ENCODE measurements at regions not wholly inside any gene's neighbourhood (a gene's known extent, or its start where the extent isn't known, plus 50 kb on each side); places are given as distances from the start of the nearest gene placed in this dataset.

- DNase-seq (no peak), ATAC-seq (ENCODE audit: poor library complexity) (no peak)
- intact Hi-C loops (cut with DNase I): no loop called here
Observed at GRCh38 chr1:216888731-216889130, 165.5 kb upstream of the ESRRG start.

GRCh38 chr1:216887032-216887431 lies 163.8 kb upstream of the ESRRG start:
- intact Hi-C loops (cut with DNase I): no loop called here
- ATAC-seq (ENCODE audit: poor library complexity) (no peak), DNase-seq (no peak)

DNA sequence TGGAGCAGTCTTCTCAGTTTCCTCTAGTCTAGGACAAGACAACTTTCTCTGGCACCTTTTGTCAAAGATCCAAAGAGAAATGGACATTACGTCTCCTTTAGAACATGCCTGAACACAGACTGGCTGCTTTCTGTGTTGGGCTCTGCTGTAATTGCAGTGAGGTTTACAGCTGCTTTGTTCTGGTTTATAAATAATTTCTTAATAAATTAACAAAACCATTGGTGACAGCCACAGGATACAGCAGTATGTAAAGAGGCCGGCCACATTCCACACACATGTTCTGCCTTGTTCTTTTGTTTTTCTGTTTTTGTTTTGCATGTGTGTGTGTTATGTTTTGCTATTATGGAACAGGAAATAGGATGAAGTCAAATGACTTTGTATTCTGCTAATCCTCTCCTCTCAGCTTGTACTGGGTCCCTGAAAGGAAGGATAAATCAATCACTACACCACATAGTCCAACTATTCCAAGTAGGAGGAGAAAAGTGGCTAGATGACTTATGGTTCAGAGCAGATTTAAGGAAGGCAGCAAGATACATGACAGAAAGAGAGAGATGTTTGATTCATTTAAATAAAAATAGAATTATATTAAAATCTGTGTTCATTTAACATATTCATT lies 161.5 kb upstream of the ESRRG start:
- intact Hi-C loops (cut with DNase I): no loop called here
- no peak for DNase-seq
- ATAC-seq (ENCODE audit: poor library complexity): no peak

DNA sequence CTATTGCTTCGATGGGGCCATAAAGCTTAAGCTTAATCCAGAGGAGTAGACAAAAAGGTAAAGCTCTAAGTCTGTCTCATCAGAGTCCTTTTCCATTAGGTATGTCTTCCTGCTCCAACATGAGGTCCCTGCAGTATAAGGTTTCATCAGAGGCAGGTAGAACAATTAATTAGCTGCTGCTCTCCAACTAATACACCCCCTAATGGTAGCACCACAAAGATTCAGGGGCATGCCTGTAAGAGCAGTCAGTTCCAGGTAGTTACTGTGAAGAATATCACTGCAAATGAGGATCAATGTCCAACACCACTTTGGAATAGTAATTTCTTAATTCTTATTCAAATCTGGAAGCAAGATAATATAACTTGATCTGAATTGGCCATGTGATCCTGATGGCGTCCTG lies 160.3 kb upstream of the ESRRG start:
- intact Hi-C loops (cut with DNase I): no loop called here
- no peak for DNase-seq
- no peak for ATAC-seq (ENCODE audit: poor library complexity)

- intact Hi-C loops (cut with DNase I): no loop called here
- ATAC-seq (ENCODE audit: poor library complexity): no peak
- DNase-seq: no peak
Observed at GRCh38 chr1:216881695-216882094, 158.5 kb upstream of the ESRRG start.

- DNase-seq: no peak
- intact Hi-C loops (cut with DNase I): no loop called here
- no peak for ATAC-seq (ENCODE audit: poor library complexity)
Observed at GRCh38 chr1:216866714-216867113, 143.5 kb upstream of the ESRRG start.

- ATAC-seq (ENCODE audit: poor library complexity) (no peak), DNase-seq (no peak)
- intact Hi-C loops (cut with DNase I): no loop called here
Observed at GRCh38 chr1:216855810-216856209, 132.6 kb upstream of the ESRRG start.

- ATAC-seq (ENCODE audit: poor library complexity): peak; percentile 85
- intact Hi-C loops (cut with DNase I): no loop called here
Observed at GRCh38 chr1:216854836-216855484, 131.7 kb upstream of the ESRRG start.

GRCh38 chr1:216851073-216851472 lies 127.8 kb upstream of the ESRRG start:
- intact Hi-C loops (cut with DNase I): no loop called here
- ATAC-seq (ENCODE audit: poor library complexity) (no peak), DNase-seq (no peak)

More at GRCh38 chr1:216854836-216855484, 131.7 kb upstream of the ESRRG start:
- DNase-seq: no peak

GRCh38 chr1:216849146-216849545 lies 125.9 kb upstream of the ESRRG start:
- intact Hi-C loops (cut with DNase I): no loop called here
- ATAC-seq (ENCODE audit: poor library complexity) (no peak), DNase-seq (no peak)

DNA sequence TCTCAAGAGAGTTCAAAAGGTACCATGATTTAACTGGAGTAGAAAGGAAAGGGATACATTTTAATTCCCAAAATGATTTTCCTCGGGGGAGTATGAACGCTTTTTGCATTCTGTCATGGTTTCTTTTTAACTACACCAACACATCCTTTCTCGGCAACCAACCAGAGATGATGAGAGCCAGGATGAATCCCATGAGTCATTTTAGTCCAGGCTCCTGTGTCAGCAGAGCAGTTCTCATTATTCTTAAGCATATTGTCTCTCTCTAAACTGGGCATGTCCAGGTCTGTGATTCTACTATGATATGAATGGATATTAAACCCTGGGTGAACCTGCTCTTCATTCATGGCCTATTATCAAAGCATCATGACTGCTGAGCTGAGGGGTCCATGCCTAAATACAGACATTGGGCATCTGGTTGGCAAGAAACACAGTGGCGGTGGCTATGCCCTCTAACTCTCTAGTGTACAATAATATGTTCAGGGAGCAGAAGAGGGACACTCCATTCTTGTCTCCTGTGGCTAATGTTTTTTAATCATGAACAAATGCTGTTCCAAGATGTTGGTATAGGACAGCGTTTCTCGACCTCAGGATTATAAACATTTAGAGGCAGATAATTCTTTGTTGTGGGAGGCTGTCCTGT lies 124.3 kb upstream of the ESRRG start:
- DNase-seq: no peak
- intact Hi-C loops (cut with DNase I): no loop called here
- ATAC-seq (ENCODE audit: poor library complexity): no peak

- intact Hi-C loops (cut with DNase I): no loop called here
- DNase-seq (no peak), ATAC-seq (ENCODE audit: poor library complexity) (no peak)
Observed at GRCh38 chr1:216846339-216846738, 123.1 kb upstream of the ESRRG start.

GRCh38 chr1:216843409-216843808 lies 120.2 kb upstream of the ESRRG start:
- no peak for ATAC-seq (ENCODE audit: poor library complexity)
- intact Hi-C loops (cut with DNase I): no loop called here
- DNase-seq: no peak

DNA sequence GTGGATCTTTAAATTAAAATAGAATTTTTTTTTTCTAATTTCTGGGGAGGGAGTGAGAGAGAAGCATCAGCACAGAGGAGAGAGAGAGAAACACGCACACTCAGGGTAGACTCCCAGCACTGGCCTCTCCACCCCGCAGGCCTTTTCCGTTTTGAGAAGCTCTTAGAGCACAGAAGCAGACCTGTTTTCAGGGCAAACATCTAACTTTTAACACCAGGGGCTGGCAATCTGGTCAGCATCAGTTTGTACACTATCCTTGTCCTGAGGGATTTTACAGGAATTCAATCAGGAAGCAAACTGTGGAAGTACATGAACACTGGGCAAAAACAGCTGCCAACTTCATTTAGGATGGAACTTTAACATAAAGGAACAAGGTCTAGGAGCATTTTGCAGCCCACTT lies 117.9 kb upstream of the ESRRG start:
- ATAC-seq (ENCODE audit: poor library complexity): no peak
- intact Hi-C loops (cut with DNase I): no loop called here

GRCh38 chr1:216836316-216836715 lies 113.1 kb upstream of the ESRRG start:
- DNase-seq (no peak), ATAC-seq (ENCODE audit: poor library complexity) (no peak)
- intact Hi-C loops (cut with DNase I): no loop called here

More for the DNA sequence above, 117.9 kb upstream of the ESRRG start:
- no peak for DNase-seq

DNA sequence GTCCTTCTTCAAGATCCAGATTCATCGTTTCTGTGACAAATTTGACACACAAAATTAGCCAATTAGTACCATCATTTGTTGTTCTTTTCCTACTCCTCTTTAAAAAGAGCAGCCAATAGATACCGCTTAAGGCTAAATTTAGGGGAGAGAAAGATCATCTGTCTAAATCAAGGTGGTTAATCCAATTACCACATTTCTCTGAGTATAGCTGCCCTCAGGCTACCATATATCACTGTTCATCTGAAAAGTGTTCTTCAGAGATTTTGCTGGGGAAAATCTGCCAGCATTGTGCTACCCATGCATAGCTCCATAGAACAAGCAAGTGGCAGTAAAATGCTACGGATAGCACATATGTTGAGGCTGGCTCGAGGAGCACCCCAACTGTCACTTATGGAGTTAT lies 110.3 kb upstream of the ESRRG start:
- intact Hi-C loops (cut with DNase I): no loop called here
- DNase-seq (no peak), ATAC-seq (ENCODE audit: poor library complexity) (no peak)

- ATAC-seq (ENCODE audit: poor library complexity) (no peak), DNase-seq (no peak)
- intact Hi-C loops (cut with DNase I): no loop called here
Observed at GRCh38 chr1:216832192-216832591, 109.0 kb upstream of the ESRRG start.

GRCh38 chr1:216830424-216831210 lies 107.4 kb upstream of the ESRRG start:
- intact Hi-C loops (cut with DNase I): no loop called here
- ATAC-seq (ENCODE audit: poor library complexity) (no peak), DNase-seq (no peak)

DNA sequence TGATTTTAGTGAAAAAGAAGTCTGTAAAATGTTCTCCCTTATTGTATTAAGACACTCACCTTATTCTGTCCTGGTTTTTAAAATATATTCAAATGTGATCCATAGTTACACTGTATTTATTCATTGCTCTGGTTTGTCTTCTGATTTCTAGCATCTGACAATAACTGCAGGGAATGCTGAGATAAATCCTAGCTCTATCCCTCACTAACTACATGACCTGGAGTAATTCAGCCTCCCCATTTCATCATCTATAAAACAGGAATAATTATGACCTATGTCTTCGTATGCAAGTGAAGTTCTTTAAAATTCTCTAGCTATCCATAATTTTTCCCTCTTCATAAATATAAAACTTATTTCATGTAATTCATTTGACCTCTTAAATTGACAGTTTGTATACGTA lies 104.0 kb upstream of the ESRRG start:
- no peak for ATAC-seq (ENCODE audit: poor library complexity)
- intact Hi-C loops (cut with DNase I): no loop called here
- DNase-seq: no peak

DNA sequence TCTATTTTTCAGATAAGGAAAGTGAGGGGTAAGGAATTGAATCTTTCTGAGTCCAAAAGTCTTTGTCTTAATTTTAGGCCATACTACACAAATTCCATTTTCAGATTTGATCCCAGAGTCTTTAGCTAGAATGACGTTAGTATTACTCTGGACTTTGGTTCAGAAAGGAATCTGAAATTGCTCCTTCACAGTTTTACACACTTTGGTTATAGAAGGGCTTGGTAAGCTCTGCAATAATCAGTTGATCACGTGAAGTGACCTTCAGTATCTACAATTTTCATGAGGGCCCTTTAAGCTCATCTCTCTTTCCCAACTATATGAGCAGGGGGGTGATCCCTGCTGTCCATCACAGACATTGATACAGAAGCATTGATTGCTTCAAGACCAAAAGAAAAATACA lies 103.4 kb upstream of the ESRRG start:
- intact Hi-C loops (cut with DNase I): no loop called here
- ATAC-seq (ENCODE audit: poor library complexity): no peak
- DNase-seq: no peak
